CD14-positive monocyte (primary cell): ENCODE measurements at regions not wholly inside any gene's neighbourhood (a gene's known extent, or its start where the extent isn't known, plus 50 kb on each side); places are given as distances from the start of the nearest gene placed in this dataset.

Source experiments
- DNase-seq, 3 donors: peaks; one replicate each; pipeline ENCODE4 v3.0.0-alpha.2; 2011 to 2022
- H2AFZ ChIP-seq: 2 replicates; pipeline ENCODE4 v1.6.0; 2012; ENCODE audit warnings: mild to moderate bottlenecking, low read depth, low read length, inconsistent platforms; ENCODE audit not compliant: insufficient read depth, poor library complexity, severe bottlenecking
- H3K27ac ChIP-seq, 2 donors: 1 replicate in 1 of 2; 2 replicates in 1 of 2; pipeline ENCODE4 v1.5.1; 2012 to 2013; ENCODE audit warnings: low read length in 2 of 2, control low read depth in 1 of 2, inconsistent platforms in 1 of 2, low read depth in 1 of 2, mild to moderate bottlenecking in 1 of 2
- H3K27me3 ChIP-seq, 2 donors: one replicate each; pipeline versions ENCODE4 v1.6.0 to v1.6.1; 2011 to 2013; ENCODE audit warnings: low read length in 2 of 2; ENCODE audit not compliant: control insufficient read depth in 2 of 2, insufficient read depth in 2 of 2
- H3K36me3 ChIP-seq, 2 donors: replicated peaks in 1 of 2; 1 replicate in 1 of 2; 2 replicates in 1 of 2; pipeline versions ENCODE4 v1.5.1 to v1.6.1; 2012 to 2013; ENCODE audit warnings: low read length in 2 of 2, control low read depth in 1 of 2, inconsistent platforms in 1 of 2, mild to moderate bottlenecking in 1 of 2; ENCODE audit not compliant: insufficient read depth in 2 of 2, control insufficient read depth in 1 of 2
- H3K4me1 ChIP-seq, 2 donors: 1 replicate in 1 of 2; 2 replicates in 1 of 2; pipeline versions ENCODE4 v1.5.1 to v1.6.1; 2012 to 2013; ENCODE audit warnings: low read length in 2 of 2, control low read depth in 1 of 2, inconsistent platforms in 1 of 2, mild to moderate bottlenecking in 1 of 2, moderate library complexity in 1 of 2; ENCODE audit not compliant: insufficient read depth in 2 of 2, control insufficient read depth in 1 of 2
- H3K4me2 ChIP-seq: replicated peaks from 2 replicates; pipeline ENCODE3; 2012; ENCODE audit warnings: low read length, moderate library complexity, mild to moderate bottlenecking; ENCODE audit not compliant: poor library complexity, severe bottlenecking; ENCODE audit errors: extremely low read depth
- H3K4me3 ChIP-seq, 3 experiments: fragments of 200-600 bp in 1 of 3; sonication (generic) in 1 of 3; replicated peaks in 1 of 3; 1 replicate in 2 of 3; 2 replicates in 1 of 3; pipeline ENCODE4 v1.5.1; 2011 to 2013; ENCODE audit warnings: low read length in 3 of 3, mild to moderate bottlenecking in 3 of 3, control low read depth in 2 of 3, low read depth in 2 of 3, inconsistent platforms in 1 of 3, moderate library complexity in 1 of 3
- H3K79me2 ChIP-seq: 2 replicates; pipeline ENCODE4 v1.6.0; 2012; ENCODE audit warnings: mild to moderate bottlenecking, control low read depth, inconsistent platforms, low read length, moderate library complexity; ENCODE audit not compliant: insufficient read depth
- H3K9ac ChIP-seq: 2 replicates; pipeline ENCODE4 v1.6.0; 2017; ENCODE audit warnings: low read length, mild to moderate bottlenecking; ENCODE audit not compliant: insufficient read depth, poor library complexity, severe bottlenecking
- H3K9me3 ChIP-seq, 2 donors: replicated peaks in 1 of 2; 1 replicate in 1 of 2; 2 replicates in 1 of 2; pipeline versions ENCODE4 v1.5.1 to v1.6.1; 2012 to 2013; ENCODE audit warnings: low read length in 2 of 2, control low read depth in 1 of 2; ENCODE audit not compliant: control insufficient read depth in 1 of 2, insufficient read depth in 1 of 2
- H4K20me1 ChIP-seq: 2 replicates; pipeline ENCODE4 v1.6.0; 2012; ENCODE audit warnings: mild to moderate bottlenecking, low read length, control low read depth, moderate library complexity; ENCODE audit not compliant: insufficient read depth
- H3K27ac Mint-ChIP-seq, 7 donors: one replicate each; pipeline ENCODE4 v1.8.0; 2020; ENCODE audit warnings: mild to moderate bottlenecking in 7 of 7, mixed read lengths in 7 of 7, moderate library complexity in 6 of 7, inconsistent platforms in 2 of 7
- H3K27me3 Mint-ChIP-seq, 3 donors: one replicate each; pipeline ENCODE4 v1.8.0; 2021 to 2022; ENCODE audit warnings: low read depth in 3 of 3, mild to moderate bottlenecking in 3 of 3, mixed read lengths in 3 of 3, moderate library complexity in 3 of 3, inconsistent platforms in 1 of 3
- H3K36me3 Mint-ChIP-seq, 2 donors: one replicate each; pipeline ENCODE4 v1.8.0; 2020; ENCODE audit warnings: mixed read lengths in 2 of 2, inconsistent platforms in 1 of 2, mild to moderate bottlenecking in 1 of 2
- H3K4me1 Mint-ChIP-seq: one replicate; pipeline ENCODE4 v1.8.0; 2020; ENCODE audit warnings: mild to moderate bottlenecking, mixed read lengths
- H3K4me3 Mint-ChIP-seq, 2 donors: one replicate each; pipeline ENCODE4 v1.8.0; 2020; ENCODE audit warnings: mild to moderate bottlenecking in 2 of 2, mixed read lengths in 2 of 2, moderate library complexity in 1 of 2
- H3K9me3 Mint-ChIP-seq, 7 donors: one replicate each; pipeline ENCODE4 v1.8.0; 2020 to 2022; ENCODE audit warnings: mixed read lengths in 7 of 7, mild to moderate bottlenecking in 6 of 7, moderate library complexity in 6 of 7, inconsistent platforms in 2 of 7
- CTCF ChIP-seq: fragments of 200-600 bp; IDR thresholded peaks from one replicate; pipeline ENCODE4 v1.8.0; 2022; ENCODE audit warnings: antibody characterized with exemption, mild to moderate bottlenecking
- WGBS: methylation state at CpG from one replicate; pipeline ENCODE4 v1.1.5; 2013; ENCODE audit warnings: missing lambda C conversion rate; ENCODE audit not compliant: insufficient coverage; 5-methylcytosine and 5-hydroxymethylcytosine counted together
- intact Hi-C, 2 donors: fragments of 100-400 bp; cut with micrococcal nuclease; formaldehyde crosslinking; loops; one replicate each; pipeline versions ENCODE4 v1.15.0 to v1.15.1; 2023

DNA sequence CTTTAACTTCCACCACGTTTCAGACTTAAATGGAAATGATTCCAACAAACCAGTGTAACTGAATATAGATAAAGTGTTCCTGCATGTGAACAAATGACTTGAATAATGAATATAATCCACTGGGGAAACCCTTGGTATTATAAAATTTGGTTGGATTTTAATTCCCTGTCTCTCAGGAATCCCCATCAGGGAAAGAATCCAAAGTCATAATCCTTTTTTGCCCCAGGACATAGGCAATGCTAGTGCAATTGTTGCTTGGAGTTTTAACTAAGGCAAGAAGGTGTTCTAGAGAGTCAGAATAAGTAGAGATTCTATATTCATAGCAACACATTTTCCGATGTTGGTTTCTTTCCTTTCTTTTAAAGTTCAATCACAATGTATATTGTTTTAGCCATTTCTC is 1169.4 kb downstream of the GALC start:
- no peak overlapping the region for H3K4me2 ChIP-seq
- no peak overlapping the region for H3K4me3 Mint-ChIP-seq
- no peak overlapping the region for H3K27ac ChIP-seq
- H3K79me2 ChIP-seq = no peaks in the 10 kb centered on the region
- DNase-seq = no peak
- H3K4me1 ChIP-seq = no peaks in the 10 kb centered on the region
- no peak for TF ChIP-seq CTCF
- no peak overlapping the region for H2AFZ ChIP-seq
- H3K4me3 ChIP-seq = no peak overlapping the region
- WGBS = 100% methylated on average over 1 of the region's 2 CpGs
- intact Hi-C loops = no loop called here
- no peaks in the 10 kb centered on the region for H3K36me3 Mint-ChIP-seq
- peaks cover 0 to 3% (median 0%) of the 10 kb centered on the region in 3 donors for H3K27me3 Mint-ChIP-seq
- peaks cover 9% of the 10 kb centered on the region for H3K4me1 Mint-ChIP-seq
- H3K27ac Mint-ChIP-seq = no peak overlapping the region
- H4K20me1 ChIP-seq = no peaks in the 10 kb centered on the region
- no peaks in the 10 kb centered on the region for H3K9me3 ChIP-seq
- H3K27me3 ChIP-seq = no peaks in the 10 kb centered on the region
- peaks cover 0 to 7% (median 0%) of the 10 kb centered on the region in 7 donors for H3K9me3 Mint-ChIP-seq
- no peak overlapping the region for H3K9ac ChIP-seq
- no peaks in the 10 kb centered on the region for H3K36me3 ChIP-seq

GRCh38 chr14:86815341-86815740 is 1177.6 kb downstream of the GALC start:
- Histone ChIP-seq H3K4me2 (no peak overlapping the region), H3K4me1 (no peaks in the 10 kb centered on the region), H3K36me3 (no peaks in the 10 kb centered on the region), H3K27ac (no peak overlapping the region), H3K27me3 (no peaks in the 10 kb centered on the region), H3K9me3 (peaks cover 3 to 5% of the 10 kb centered on the region in 2 donors), H2AFZ (no peak overlapping the region), H3K79me2 (no peaks in the 10 kb centered on the region), H3K4me3 (no peak overlapping the region), H4K20me1 (no peaks in the 10 kb centered on the region), H3K9ac (no peak overlapping the region)
- no peak for TF ChIP-seq CTCF
- Mint-ChIP-seq H3K4me3 (no peak overlapping the region), H3K36me3 (no peaks in the 10 kb centered on the region), H3K27me3 (peaks cover 0 to 2% (median 0%) of the 10 kb centered on the region in 3 donors), H3K4me1 (peaks cover 8% of the 10 kb centered on the region), H3K9me3 (peaks cover 3 to 18% (median 6%) of the 10 kb centered on the region in 7 donors), H3K27ac (no peak overlapping the region)
- intact Hi-C loops = no loop called here
- no peak for DNase-seq
